Neural cell (in vitro differentiated cells): ENCODE measurements at regions not wholly inside any gene's neighbourhood (a gene's known extent, or its start where the extent isn't known, plus 50 kb on each side); places are given as distances from the start of the nearest gene placed in this dataset.

Experiments used
- H2AFZ ChIP-seq: fragments of 200-600, 300-800 bp; sonication (generic), shearing (Covaris generic); 2 replicates; pipeline ENCODE4 v1.6.0; 2014; ENCODE audit warnings: low read depth, mild to moderate bottlenecking, antibody characterized with exemption, low read length, moderate library complexity
- H3F3A ChIP-seq: fragments of 200-600 bp; shearing (Covaris generic); 2 replicates; pipeline ENCODE4 v1.6.1; 2016; ENCODE audit warnings: mild to moderate bottlenecking, moderate library complexity, mixed read lengths, antibody characterized with exemption, low read length; ENCODE audit not compliant: insufficient read depth, poor library complexity, severe bottlenecking
- H3K27ac ChIP-seq: fragments of 200-600, 300-800 bp; sonication (generic), shearing (Covaris generic); 2 replicates; pipeline ENCODE4 v1.5.1; 2014; ENCODE audit warnings: mild to moderate bottlenecking, low read length, moderate library complexity
- H3K27me3 ChIP-seq: fragments of 300-800, 200-600 bp; sonication (generic), shearing (Covaris generic); 2 replicates; pipeline ENCODE4 v1.6.0; 2014; ENCODE audit warnings: mild to moderate bottlenecking, low read depth, low read length, moderate library complexity; ENCODE audit not compliant: insufficient read depth
- H3K36me3 ChIP-seq: fragments of 300-800, 200-600 bp; sonication (generic), shearing (Covaris generic); 2 replicates; pipeline ENCODE4 v1.5.1; 2014; ENCODE audit warnings: mild to moderate bottlenecking, antibody characterized with exemption, low read length, moderate library complexity; ENCODE audit not compliant: insufficient read depth
- H3K4me2 ChIP-seq: fragments of 300-800, 200-600 bp; sonication (generic), shearing (Covaris generic); 2 replicates; pipeline ENCODE4 v1.6.0; 2014; ENCODE audit warnings: mild to moderate bottlenecking, low read length
- H3K4me3 ChIP-seq: fragments of 300-800, 200-600 bp; sonication (generic), shearing (Covaris generic); 2 replicates; pipeline ENCODE4 v1.5.1; 2014; ENCODE audit warnings: mild to moderate bottlenecking, low read length, moderate library complexity
- H3K79me2 ChIP-seq: fragments of 200-600 bp; shearing (Covaris generic); replicated peaks from 2 replicates; pipeline ENCODE4 v1.6.0; 2014; ENCODE audit warnings: mild to moderate bottlenecking, low read length, moderate library complexity; ENCODE audit not compliant: insufficient read depth
- H3K9ac ChIP-seq: fragments of 300-800, 200-600 bp; sonication (generic), shearing (Covaris generic); 2 replicates; pipeline ENCODE4 v1.6.1; 2016; ENCODE audit warnings: mild to moderate bottlenecking, low read length, mixed read lengths
- H3K9me2 ChIP-seq: fragments of 200-600 bp; shearing (Covaris generic); 2 replicates; pipeline ENCODE4 v1.6.1; 2016; ENCODE audit warnings: mild to moderate bottlenecking, low read length, mixed read lengths; ENCODE audit not compliant: insufficient read depth
- H3K9me3 ChIP-seq: fragments of 200-600, 300-800 bp; sonication (generic), shearing (Covaris generic); 2 replicates; pipeline ENCODE4 v1.6.1; 2016; ENCODE audit warnings: mild to moderate bottlenecking, mixed run types, low read length, moderate library complexity, mixed read lengths
- H4K20me1 ChIP-seq: fragments of 200-600 bp; shearing (Covaris generic); 2 replicates; pipeline ENCODE4 v1.6.1; 2016; ENCODE audit warnings: mild to moderate bottlenecking, mixed run types; ENCODE audit not compliant: insufficient read depth
- EP300 ChIP-seq: fragments of 450-650 bp; conservative IDR thresholded peaks from 2 replicates; pipeline ENCODE4 v1.6.1; 2014; ENCODE audit warnings: antibody characterized with exemption, mild to moderate bottlenecking, moderate library complexity; ENCODE audit not compliant: poor library complexity, severe bottlenecking
- EZH2 ChIP-seq: fragments of 200-600, 300-800 bp; shearing (Covaris generic), sonication (generic); IDR thresholded peaks from 2 replicates; pipeline ENCODE4 v1.6.1; 2014; ENCODE audit warnings: antibody characterized with exemption, low read length, borderline replicate concordance, mild to moderate bottlenecking; ENCODE audit not compliant: insufficient read depth, poor library complexity, severe bottlenecking
- MXI1 ChIP-seq: fragments of 450-650 bp; conservative IDR thresholded peaks from 2 replicates; pipeline ENCODE4 v1.6.1; 2014; ENCODE audit warnings: antibody characterized with exemption, mild to moderate bottlenecking; ENCODE audit not compliant: poor library complexity, severe bottlenecking
- POLR2AphosphoS5 ChIP-seq: IDR thresholded peaks from 2 replicates; pipeline ENCODE4 v1.6.1; 2012
- RAD21 ChIP-seq: fragments of 450-650 bp; conservative IDR thresholded peaks from 2 replicates; pipeline ENCODE4 v1.6.1; 2014; ENCODE audit warnings: antibody characterized with exemption, mild to moderate bottlenecking, moderate library complexity
- SMC3 ChIP-seq: fragments of 450-650 bp; conservative IDR thresholded peaks from 2 replicates; pipeline ENCODE4 v1.6.1; 2014; ENCODE audit warnings: antibody characterized with exemption, mild to moderate bottlenecking, moderate library complexity; ENCODE audit not compliant: poor library complexity
- TAF1 ChIP-seq: IDR thresholded peaks from 2 replicates; pipeline ENCODE4 v1.6.1; 2012; ENCODE audit warnings: low read depth
- TF ChIP-seq, protein P1 (sequence below): IDR thresholded peaks from 2 replicates; pipeline ENCODE4 v1.6.1; 2012; ENCODE audit warnings: borderline replicate concordance
- TF ChIP-seq, protein P2 (sequence below): fragments of 450-650 bp; IDR thresholded peaks from 2 replicates; pipeline ENCODE4 v1.5.1; 2014; ENCODE audit warnings: antibody characterized with exemption, mild to moderate bottlenecking, moderate library complexity; ENCODE audit not compliant: poor library complexity, severe bottlenecking

DNA sequence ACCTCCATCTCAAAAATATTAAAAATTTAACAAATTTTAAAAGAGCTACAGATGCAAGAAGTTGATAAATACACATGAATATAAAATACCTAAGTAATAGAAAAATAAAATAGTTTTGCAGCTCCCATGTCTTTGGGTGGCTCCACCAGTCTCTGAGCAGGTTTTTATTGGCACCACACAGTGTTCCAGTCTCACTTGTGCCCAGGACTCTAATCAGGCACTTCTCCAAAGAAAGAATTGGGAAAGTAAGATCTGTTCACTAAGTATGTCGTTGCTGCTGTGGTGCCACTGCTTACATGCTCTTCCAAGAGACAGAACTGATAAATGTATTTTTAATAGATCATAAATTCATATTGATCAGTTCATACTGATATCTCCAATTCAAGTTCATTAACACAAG, 92.5 kb upstream of the ABI3BP start:
- Histone ChIP-seq H3F3A (no peaks in the 10 kb centered on the region), H3K9ac (no peak overlapping the region), H3K9me2 (no peaks in the 10 kb centered on the region), H2AFZ (no peak overlapping the region), H4K20me1 (no peaks in the 10 kb centered on the region), H3K4me2 (no peak overlapping the region), H3K36me3 (no peaks in the 10 kb centered on the region), H3K27me3 (no peaks in the 10 kb centered on the region), H3K79me2 (no peaks in the 10 kb centered on the region), H3K27ac (no peak overlapping the region), H3K9me3 (no peaks in the 10 kb centered on the region), H3K4me3 (no peak overlapping the region)
- TF ChIP-seq SMC3, result no peak
- TF ChIP-seq TAF1, result no peak
- no peak for TF ChIP-seq POLR2AphosphoS5
- TF ChIP-seq EP300, result no peak
- TF ChIP-seq, protein P1, sequence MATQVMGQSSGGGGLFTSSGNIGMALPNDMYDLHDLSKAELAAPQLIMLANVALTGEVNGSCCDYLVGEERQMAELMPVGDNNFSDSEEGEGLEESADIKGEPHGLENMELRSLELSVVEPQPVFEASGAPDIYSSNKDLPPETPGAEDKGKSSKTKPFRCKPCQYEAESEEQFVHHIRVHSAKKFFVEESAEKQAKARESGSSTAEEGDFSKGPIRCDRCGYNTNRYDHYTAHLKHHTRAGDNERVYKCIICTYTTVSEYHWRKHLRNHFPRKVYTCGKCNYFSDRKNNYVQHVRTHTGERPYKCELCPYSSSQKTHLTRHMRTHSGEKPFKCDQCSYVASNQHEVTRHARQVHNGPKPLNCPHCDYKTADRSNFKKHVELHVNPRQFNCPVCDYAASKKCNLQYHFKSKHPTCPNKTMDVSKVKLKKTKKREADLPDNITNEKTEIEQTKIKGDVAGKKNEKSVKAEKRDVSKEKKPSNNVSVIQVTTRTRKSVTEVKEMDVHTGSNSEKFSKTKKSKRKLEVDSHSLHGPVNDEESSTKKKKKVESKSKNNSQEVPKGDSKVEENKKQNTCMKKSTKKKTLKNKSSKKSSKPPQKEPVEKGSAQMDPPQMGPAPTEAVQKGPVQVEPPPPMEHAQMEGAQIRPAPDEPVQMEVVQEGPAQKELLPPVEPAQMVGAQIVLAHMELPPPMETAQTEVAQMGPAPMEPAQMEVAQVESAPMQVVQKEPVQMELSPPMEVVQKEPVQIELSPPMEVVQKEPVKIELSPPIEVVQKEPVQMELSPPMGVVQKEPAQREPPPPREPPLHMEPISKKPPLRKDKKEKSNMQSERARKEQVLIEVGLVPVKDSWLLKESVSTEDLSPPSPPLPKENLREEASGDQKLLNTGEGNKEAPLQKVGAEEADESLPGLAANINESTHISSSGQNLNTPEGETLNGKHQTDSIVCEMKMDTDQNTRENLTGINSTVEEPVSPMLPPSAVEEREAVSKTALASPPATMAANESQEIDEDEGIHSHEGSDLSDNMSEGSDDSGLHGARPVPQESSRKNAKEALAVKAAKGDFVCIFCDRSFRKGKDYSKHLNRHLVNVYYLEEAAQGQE, result no peak
- no peak for TF ChIP-seq MXI1
- TF ChIP-seq, protein P2, sequence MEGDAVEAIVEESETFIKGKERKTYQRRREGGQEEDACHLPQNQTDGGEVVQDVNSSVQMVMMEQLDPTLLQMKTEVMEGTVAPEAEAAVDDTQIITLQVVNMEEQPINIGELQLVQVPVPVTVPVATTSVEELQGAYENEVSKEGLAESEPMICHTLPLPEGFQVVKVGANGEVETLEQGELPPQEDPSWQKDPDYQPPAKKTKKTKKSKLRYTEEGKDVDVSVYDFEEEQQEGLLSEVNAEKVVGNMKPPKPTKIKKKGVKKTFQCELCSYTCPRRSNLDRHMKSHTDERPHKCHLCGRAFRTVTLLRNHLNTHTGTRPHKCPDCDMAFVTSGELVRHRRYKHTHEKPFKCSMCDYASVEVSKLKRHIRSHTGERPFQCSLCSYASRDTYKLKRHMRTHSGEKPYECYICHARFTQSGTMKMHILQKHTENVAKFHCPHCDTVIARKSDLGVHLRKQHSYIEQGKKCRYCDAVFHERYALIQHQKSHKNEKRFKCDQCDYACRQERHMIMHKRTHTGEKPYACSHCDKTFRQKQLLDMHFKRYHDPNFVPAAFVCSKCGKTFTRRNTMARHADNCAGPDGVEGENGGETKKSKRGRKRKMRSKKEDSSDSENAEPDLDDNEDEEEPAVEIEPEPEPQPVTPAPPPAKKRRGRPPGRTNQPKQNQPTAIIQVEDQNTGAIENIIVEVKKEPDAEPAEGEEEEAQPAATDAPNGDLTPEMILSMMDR, result no peak
- no peak for TF ChIP-seq RAD21
- no peak for TF ChIP-seq EZH2

DNA sequence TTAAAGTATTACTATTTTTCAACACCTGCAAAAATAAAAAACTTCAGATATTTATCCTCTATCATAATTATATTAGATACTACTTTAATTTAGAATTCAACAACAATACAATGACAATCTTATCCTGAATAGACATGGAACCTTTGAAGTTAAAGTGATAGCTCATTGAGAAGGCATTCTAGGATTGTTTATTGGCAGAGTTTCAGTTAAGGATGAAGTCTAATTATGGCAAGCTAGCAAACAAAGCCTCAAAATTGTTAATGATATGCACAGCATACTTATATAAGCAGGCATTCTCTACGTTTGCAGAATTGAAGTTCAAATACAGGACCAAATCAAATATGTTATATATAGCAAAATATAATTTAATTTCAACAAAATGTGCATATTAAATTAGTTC, 91.2 kb upstream of the ABI3BP start:
- Histone ChIP-seq H2AFZ (no peak overlapping the region), H3K4me2 (no peak overlapping the region), H3K36me3 (no peaks in the 10 kb centered on the region), H3K9me3 (no peaks in the 10 kb centered on the region), H3K9ac (no peak overlapping the region), H4K20me1 (no peaks in the 10 kb centered on the region), H3K79me2 (no peaks in the 10 kb centered on the region), H3F3A (no peaks in the 10 kb centered on the region), H3K9me2 (no peaks in the 10 kb centered on the region), H3K27me3 (no peaks in the 10 kb centered on the region), H3K4me3 (no peak overlapping the region), H3K27ac (no peak overlapping the region)
- TF ChIP-seq SMC3 (no peak), MXI1 (no peak), RAD21 (no peak), TAF1 (no peak), EP300 (no peak), POLR2AphosphoS5 (no peak), EZH2 (no peak)
- TF ChIP-seq, protein P1, result no peak
- TF ChIP-seq, protein P2, result no peak
